ENCODE measurements at regions not wholly inside any gene's neighbourhood (a gene's known extent, or its start where the extent isn't known, plus 50 kb on each side); places are given as distances from the start of the nearest gene placed in this dataset.

DNA sequence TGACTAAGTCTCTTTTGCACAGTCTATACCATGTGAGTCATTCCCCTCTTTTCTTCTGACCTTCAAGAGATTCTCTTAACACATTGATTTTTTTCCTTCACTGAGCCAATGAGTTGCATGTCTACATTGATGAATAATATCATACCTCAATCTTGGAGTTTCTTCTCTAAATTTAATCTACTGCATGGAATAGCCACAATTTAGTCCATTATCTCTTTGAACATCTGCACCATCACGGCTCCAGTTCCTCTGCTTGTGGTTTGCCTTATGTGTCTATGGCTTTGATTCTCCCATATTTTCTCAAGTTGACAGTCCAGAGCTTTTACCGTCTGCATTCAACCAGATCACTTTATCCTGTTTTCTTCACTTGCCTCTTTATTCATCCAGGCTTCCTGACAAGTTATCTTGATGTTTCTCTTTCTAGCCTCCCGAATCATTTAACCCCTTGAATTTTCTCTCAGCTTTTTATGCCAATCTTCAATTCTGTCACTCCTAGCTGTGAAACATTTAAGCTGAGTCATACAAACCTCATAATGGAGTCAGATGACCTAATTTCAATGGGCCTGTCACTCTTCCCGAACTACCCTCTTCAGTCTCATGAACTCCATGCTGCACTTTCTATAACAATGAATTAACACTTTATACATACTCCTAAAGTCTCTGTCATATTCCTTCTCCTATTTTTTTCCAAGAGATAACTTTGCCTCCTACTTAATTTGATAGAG is 222.3 kb downstream of the CPE start:
- no peak for TF ChIP-seq CTCF (IDR thresholded peaks at IDR 0.05; ENCODE audit: insufficient read depth, low read depth, low read length)
- TF ChIP-seq EZH2 (IDR thresholded peaks at IDR 0.05; ENCODE audit: insufficient read depth, low read length): no peak

Data from astrocyte (in vitro differentiated cells and primary cell).